ENCODE measurements at regions not wholly inside any gene's neighbourhood (a gene's known extent, or its start where the extent isn't known, plus 50 kb on each side); places are given as distances from the start of the nearest gene placed in this dataset.
A peak's percentile ranks its signal among the peaks of the same experiment; 100 is the strongest.

- no peaks in the 10 kb centered on the region for H3K27me3 Mint-ChIP-seq (ENCODE audit: low read depth)
- peaks cover 3% of the 10 kb centered on the region for H3K9me3 Mint-ChIP-seq (ENCODE audit: low read depth)
- peak overlapping the region; percentile 10 for H3K4me3 Mint-ChIP-seq (ENCODE audit: unreplicated experiment)
- TF ChIP-seq CTCF (IDR thresholded peaks at IDR 0.05) = no peak
- H3K4me1 Mint-ChIP-seq (ENCODE audit: low read depth) = peaks cover 26% of the 10 kb centered on the region
- no peaks in the 10 kb centered on the region for H3K36me3 Mint-ChIP-seq (ENCODE audit: low read depth)
- peak overlapping the region; percentile 70 for H3K27ac Mint-ChIP-seq (ENCODE audit: unreplicated experiment)
- no peak for DNase-seq (ENCODE audit: low spot score)
Measured at GRCh38 chr13:79782541-79783205, 301.7 kb downstream of the NDFIP2 start.

GRCh38 chr13:79781829-79782540 lies 301.0 kb downstream of the NDFIP2 start:
- TF ChIP-seq CTCF (IDR thresholded peaks at IDR 0.05) = no peak
- H3K27me3 Mint-ChIP-seq (ENCODE audit: low read depth) = no peaks in the 10 kb centered on the region
- H3K9me3 Mint-ChIP-seq (ENCODE audit: low read depth) = no peaks in the 10 kb centered on the region
- no peak overlapping the region for H3K27ac Mint-ChIP-seq (ENCODE audit: unreplicated experiment)
- H3K4me3 Mint-ChIP-seq (ENCODE audit: unreplicated experiment) = no peak overlapping the region
- peaks cover 26% of the 10 kb centered on the region for H3K4me1 Mint-ChIP-seq (ENCODE audit: low read depth)
- DNase-seq (ENCODE audit: low spot score) = no peak
- no peaks in the 10 kb centered on the region for H3K36me3 Mint-ChIP-seq (ENCODE audit: low read depth)

GRCh38 chr13:79780240-79780639 lies 299.3 kb downstream of the NDFIP2 start:
- no peak for DNase-seq (ENCODE audit: low spot score)
- Mint-ChIP-seq H3K4me3 (ENCODE audit: unreplicated experiment) (no peak overlapping the region), H3K27ac (ENCODE audit: unreplicated experiment) (no peak overlapping the region), H3K27me3 (ENCODE audit: low read depth) (no peaks in the 10 kb centered on the region), H3K36me3 (ENCODE audit: low read depth) (no peaks in the 10 kb centered on the region), H3K9me3 (ENCODE audit: low read depth) (no peaks in the 10 kb centered on the region), H3K4me1 (ENCODE audit: low read depth) (peaks cover 39% of the 10 kb centered on the region)
- no peak for TF ChIP-seq CTCF (IDR thresholded peaks at IDR 0.05)

- Mint-ChIP-seq H3K36me3 (ENCODE audit: low read depth) (no peaks in the 10 kb centered on the region), H3K9me3 (ENCODE audit: low read depth) (no peaks in the 10 kb centered on the region), H3K27me3 (ENCODE audit: low read depth) (no peaks in the 10 kb centered on the region), H3K27ac (ENCODE audit: unreplicated experiment) (no peak overlapping the region), H3K4me1 (ENCODE audit: low read depth) (peaks cover 39% of the 10 kb centered on the region), H3K4me3 (ENCODE audit: unreplicated experiment) (no peak overlapping the region)
- no peak for TF ChIP-seq CTCF (IDR thresholded peaks at IDR 0.05)
- no peak for DNase-seq (ENCODE audit: low spot score)
Measured at GRCh38 chr13:79779761-79780160, 298.8 kb downstream of the NDFIP2 start.

GRCh38 chr13:79778741-79779460 lies 297.9 kb downstream of the NDFIP2 start:
- no peak overlapping the region for H3K27ac Mint-ChIP-seq (ENCODE audit: unreplicated experiment)
- H3K36me3 Mint-ChIP-seq (ENCODE audit: low read depth) = no peaks in the 10 kb centered on the region
- no peaks in the 10 kb centered on the region for H3K9me3 Mint-ChIP-seq (ENCODE audit: low read depth)
- H3K27me3 Mint-ChIP-seq (ENCODE audit: low read depth) = no peaks in the 10 kb centered on the region
- DNase-seq (ENCODE audit: low spot score) = no peak
- H3K4me3 Mint-ChIP-seq (ENCODE audit: unreplicated experiment) = no peak overlapping the region
- TF ChIP-seq CTCF (IDR thresholded peaks at IDR 0.05) = no peak
- H3K4me1 Mint-ChIP-seq (ENCODE audit: low read depth) = peaks cover 39% of the 10 kb centered on the region
